H1 (cell line): ENCODE measurements at regions not wholly inside any gene's neighbourhood (a gene's known extent, or its start where the extent isn't known, plus 50 kb on each side); places are given as distances from the start of the nearest gene placed in this dataset.

Source experiments
- CTCF ChIA-PET: fragments of 300-600 bp; sonication (Branson Sonifier 250); formaldehyde crosslinking; loops from one replicate; lab custom pipeline; 2021; ENCODE audit not compliant: partially characterized antibody; lab: Charles Lee
- POLR2A ChIA-PET: fragments of 300-600 bp; sonication (Branson Sonifier 250); formaldehyde crosslinking; loops from one replicate; lab custom pipeline; 2021; ENCODE audit warnings: inconsistent platforms; ENCODE audit not compliant: partially characterized antibody; lab: Charles Lee
- DNase-seq, 2 experiments: peaks; one replicate each; pipeline versions ENCODE4 v3.0.0 to v3.0.0-alpha.2; 2010 to 2022; ENCODE audit warnings: low spot score in 2 of 2, low read depth in 1 of 2, mixed read lengths in 1 of 2
- FAIRE-seq: peaks from 2 replicates; lab custom pipeline; 2011; peaks lifted over from hg19 to GRCh38; lab: Jason Lieb, UNC
- H2AFZ ChIP-seq: 2 replicates; pipeline ENCODE4 v1.8.1; 2012; ENCODE audit warnings: low read length, inconsistent platforms
- H2AK5ac ChIP-seq: 2 replicates; pipeline ENCODE4 v1.6.1; 2013; ENCODE audit warnings: low read depth, low read length
- H2BK120ac ChIP-seq: replicated peaks from 2 replicates; pipeline ENCODE3; 2013; ENCODE audit warnings: low read depth, low read length, inconsistent platforms
- H2BK12ac ChIP-seq: 2 replicates; pipeline ENCODE4 v1.6.1; 2013; ENCODE audit warnings: low read depth, low read length
- H2BK15ac ChIP-seq: 2 replicates; pipeline ENCODE4 v1.6.1; 2013; ENCODE audit warnings: low read length
- H2BK20ac ChIP-seq: 2 replicates; pipeline ENCODE4 v1.6.1; 2013; ENCODE audit warnings: low read length
- H2BK5ac ChIP-seq: 2 replicates; pipeline ENCODE4 v1.6.1; 2013; ENCODE audit warnings: low read depth, low read length
- H3K14ac ChIP-seq: 2 replicates; pipeline ENCODE4 v1.6.1; 2013; ENCODE audit warnings: inconsistent platforms; ENCODE audit not compliant: insufficient read length
- H3K18ac ChIP-seq: 2 replicates; pipeline ENCODE4 v1.6.1; 2013; ENCODE audit warnings: low read length; ENCODE audit errors: extremely low read depth
- H3K23ac ChIP-seq: 2 replicates; pipeline ENCODE4 v1.6.1; 2013; ENCODE audit warnings: inconsistent platforms; ENCODE audit not compliant: insufficient read length
- H3K23me2 ChIP-seq: 2 replicates; pipeline ENCODE4 v1.6.1; 2013; ENCODE audit warnings: low read depth, low read length
- H3K27ac ChIP-seq: 2 replicates; pipeline ENCODE4 v1.6.1; 2011; ENCODE audit warnings: low read depth, low read length, inconsistent platforms
- H3K27me3 ChIP-seq, 4 experiments: replicated peaks in 1 of 4; 1 replicate in 1 of 4; 2 replicates in 3 of 4; pipeline versions ENCODE4 v1.6.1 to v1.8.1; 2011 to 2013; ENCODE audit warnings: low read length in 3 of 4, mild to moderate bottlenecking in 3 of 4, inconsistent platforms in 2 of 4, mixed read lengths in 2 of 4, moderate library complexity in 1 of 4; ENCODE audit not compliant: control insufficient read depth in 3 of 4, insufficient read depth in 3 of 4; ENCODE audit errors: extremely low read depth in 1 of 4
- H3K36me3 ChIP-seq, 4 experiments: 2 replicates each; pipeline versions ENCODE4 v1.6.1 to v1.8.1; 2011 to 2013; ENCODE audit warnings: mild to moderate bottlenecking in 4 of 4, low read length in 3 of 4, moderate library complexity in 2 of 4, control low read depth in 1 of 4, inconsistent platforms in 1 of 4; ENCODE audit not compliant: insufficient read depth in 4 of 4, control insufficient read depth in 2 of 4
- H3K4ac ChIP-seq: replicated peaks from 2 replicates; pipeline ENCODE3; 2013; ENCODE audit warnings: low read length, low read depth, mixed read lengths, inconsistent platforms; ENCODE audit not compliant: insufficient read length
- H3K4me1 ChIP-seq, 4 experiments: replicated peaks in 1 of 4; 1 replicate in 1 of 4; 2 replicates in 3 of 4; pipeline versions ENCODE4 v1.6.1 to v1.8.1; 2011 to 2013; ENCODE audit warnings: low read length in 3 of 4, inconsistent platforms in 2 of 4, mixed read lengths in 1 of 4; ENCODE audit not compliant: insufficient read depth in 4 of 4, control insufficient read depth in 3 of 4
- H3K4me2 ChIP-seq, 2 experiments: 2 replicates each; pipeline versions ENCODE4 v1.6.1 to v1.8.1; 2011 to 2013; ENCODE audit warnings: low read depth in 2 of 2, low read length in 2 of 2, control low read depth in 1 of 2, inconsistent platforms in 1 of 2, mild to moderate bottlenecking in 1 of 2; ENCODE audit not compliant: insufficient read depth in 1 of 2
- H3K4me3 ChIP-seq, 4 experiments: fragments of 200-600, 300-600 bp in 1 of 4; sonication (generic), shearing (Covaris generic), sonication (Bioruptor Twin) in 1 of 4; 2 replicates each; pipeline versions ENCODE4 v1.5.1 to v1.8.1; 2011 to 2016; ENCODE audit warnings: low read length in 4 of 4, low read depth in 3 of 4, control low read depth in 2 of 4, inconsistent platforms in 2 of 4, mild to moderate bottlenecking in 2 of 4, mixed read lengths in 1 of 4, moderate library complexity in 1 of 4; ENCODE audit not compliant: insufficient read depth in 2 of 4; ENCODE audit errors: extremely low read depth in 1 of 4
- H3K56ac ChIP-seq: replicated peaks from 2 replicates; pipeline ENCODE3; 2013; ENCODE audit warnings: low read depth, mild to moderate bottlenecking, mixed read lengths, low read length, inconsistent platforms; ENCODE audit not compliant: insufficient read length
- H3K79me1 ChIP-seq: 2 replicates; pipeline ENCODE4 v1.6.1; 2013; ENCODE audit warnings: low read depth, low read length, control low read depth
- H3K79me2 ChIP-seq, 2 experiments: 2 replicates each; pipeline versions ENCODE4 v1.6.1 to v1.8.1; 2012 to 2013; ENCODE audit warnings: low read length in 2 of 2, mild to moderate bottlenecking in 2 of 2, inconsistent platforms in 1 of 2; ENCODE audit not compliant: insufficient read depth in 2 of 2, control insufficient read depth in 1 of 2
- H3K9ac ChIP-seq, 4 experiments: replicated peaks in 1 of 4; 1 replicate in 1 of 4; 2 replicates in 3 of 4; pipeline versions ENCODE4 v1.6.1 to v1.8.1; 2011 to 2013; ENCODE audit warnings: low read depth in 3 of 4, low read length in 3 of 4, control low read depth in 2 of 4, mild to moderate bottlenecking in 2 of 4, moderate library complexity in 2 of 4, inconsistent platforms in 1 of 4; ENCODE audit errors: extremely low read depth in 1 of 4
- H3K9me3 ChIP-seq, 2 experiments: 2 replicates each; pipeline versions ENCODE4 v1.6.1 to v1.8.1; 2012 to 2013; ENCODE audit warnings: mild to moderate bottlenecking in 2 of 2, moderate library complexity in 2 of 2, control low read depth in 1 of 2, inconsistent platforms in 1 of 2, low read depth in 1 of 2, low read length in 1 of 2, mixed read lengths in 1 of 2; ENCODE audit not compliant: insufficient read depth in 2 of 2
- H4K20me1 ChIP-seq, 2 experiments: replicated peaks in 1 of 2; 2 replicates each; pipeline versions ENCODE3 to v1.8.1; 2011 to 2013; ENCODE audit warnings: inconsistent platforms in 2 of 2, low read length in 2 of 2, mild to moderate bottlenecking in 1 of 2; ENCODE audit not compliant: insufficient read depth in 2 of 2, control insufficient read depth in 1 of 2
- H4K5ac ChIP-seq: 2 replicates; pipeline ENCODE4 v1.6.1; 2013; ENCODE audit warnings: low read length, low read depth, mixed read lengths, inconsistent platforms; ENCODE audit not compliant: insufficient read length
- H4K8ac ChIP-seq: 2 replicates; pipeline ENCODE4 v1.8.0; 2013; ENCODE audit warnings: mild to moderate bottlenecking, moderate library complexity, low read length, inconsistent platforms; ENCODE audit not compliant: insufficient read depth; ENCODE audit errors: extremely low read depth
- H4K91ac ChIP-seq: replicated peaks from 2 replicates; pipeline ENCODE3; 2013; ENCODE audit warnings: low read length, mixed read lengths, inconsistent platforms; ENCODE audit not compliant: insufficient read length
- ATF3 ChIP-seq: IDR thresholded peaks from 2 replicates; pipeline ENCODE4 v1.6.1; 2011; ENCODE audit warnings: low read depth, mild to moderate bottlenecking, low read length; ENCODE audit not compliant: insufficient read depth
- CBX5 ChIP-seq: fragments of 300-800, 300-1000 bp; sonication (generic); IDR thresholded peaks from 2 replicates; pipeline ENCODE4 v1.7.1; 2016; ENCODE audit warnings: antibody characterized with exemption, low read length, low read depth
- CEBPB ChIP-seq: IDR thresholded peaks from 2 replicates; pipeline ENCODE4 v1.6.1; 2012; ENCODE audit warnings: low read depth, low read length
- CREB1 ChIP-seq: IDR thresholded peaks from 2 replicates; pipeline ENCODE4 v1.6.1; 2012; ENCODE audit warnings: inconsistent platforms
- CTBP2 ChIP-seq: IDR thresholded peaks from 2 replicates; pipeline ENCODE4 v1.7.0; 2011; ENCODE audit warnings: borderline replicate concordance, mild to moderate bottlenecking, moderate library complexity, mixed read lengths, low read length; ENCODE audit not compliant: insufficient read depth, insufficient read length
- HDAC2 ChIP-seq, 2 experiments: fragments of 300-600 bp in 1 of 2; sonication (generic) in 1 of 2; IDR thresholded peaks; 2 replicates each; pipeline ENCODE4 v1.6.1; 2011 to 2012; ENCODE audit warnings: low read depth in 2 of 2, low read length in 2 of 2, mild to moderate bottlenecking in 2 of 2, moderate library complexity in 2 of 2, borderline replicate concordance in 1 of 2, inconsistent platforms in 1 of 2
- SIRT6 ChIP-seq: IDR thresholded peaks from one replicate; pipeline ENCODE4 v1.7.1; 2012; ENCODE audit warnings: low read length, inconsistent platforms
- SP1 ChIP-seq: IDR thresholded peaks from 2 replicates; pipeline ENCODE4 v1.6.1; 2011; ENCODE audit warnings: low read depth, low read length
- USF2 ChIP-seq: IDR thresholded peaks from 2 replicates; pipeline ENCODE4 v1.6.1; 2011; ENCODE audit warnings: low read length, improper control_type of control experiment
- WGBS, 2 experiments: shearing (Covaris generic) in 1 of 2; methylation state at CpG; one replicate each; pipeline versions ENCODE4 v1.1.6 to v1.1.7; 2013 to 2015; ENCODE audit warnings: low lambda C conversion rate in 2 of 2, mixed read lengths in 2 of 2, inconsistent platforms in 1 of 2, low coverage in 1 of 2, missing lambda C conversion rate in 1 of 2; ENCODE audit not compliant: insufficient replicate concordance in 2 of 2, insufficient coverage in 1 of 2, insufficient read length in 1 of 2; ENCODE audit errors: extremely low coverage in 1 of 2, missing lambda C conversion rate in 1 of 2; 5-methylcytosine and 5-hydroxymethylcytosine counted together
- TF ChIP-seq, protein P1 (sequence below), 3 experiments: IDR thresholded peaks; 1 replicate in 2 of 3; 2 replicates in 1 of 3; pipeline versions ENCODE4 v1.5.1 to v1.6.1; 2011; ENCODE audit warnings: low read length in 3 of 3, mild to moderate bottlenecking in 3 of 3, inconsistent platforms in 2 of 3, low read depth in 1 of 3, moderate library complexity in 1 of 3; ENCODE audit not compliant: insufficient read depth in 1 of 3; ENCODE audit errors: control extremely low read depth in 1 of 3

GRCh38 chr11:70861559-70861958 is 390.8 kb downstream of the SHANK2 start:
- peaks cover 0 to 3% (median 2%) of the 10 kb centered on the region in 4 experiments; a peak in 3 of 7 replicates for H3K4me1 ChIP-seq
- H3K27ac ChIP-seq: no peak overlapping the region
- no peaks in the 10 kb centered on the region for H3K9me3 ChIP-seq
- H3K23ac ChIP-seq: no peak overlapping the region
- no peak overlapping the region for H2BK15ac ChIP-seq
- no peak overlapping the region for H3K4me3 ChIP-seq
- no peak overlapping the region for H3K18ac ChIP-seq
- no peak overlapping the region for H2BK120ac ChIP-seq
- H3K36me3 ChIP-seq: no peaks in the 10 kb centered on the region
- no peaks in the 10 kb centered on the region for H3K79me1 ChIP-seq
- no peak overlapping the region for H4K5ac ChIP-seq
- DNase-seq (no peak), FAIRE-seq (no peak)
- H3K23me2 ChIP-seq: peaks cover 5% of the 10 kb centered on the region; the same call in 1 of the 2 replicates
- no peak overlapping the region for H2AFZ ChIP-seq
- no peak overlapping the region for H4K8ac ChIP-seq
- H2AK5ac ChIP-seq: no peak overlapping the region
- 82% methylated on average over 2 of the region's 2 CpGs; no CpG with 5 or more reads in 1 of the 2 experiments for whole genome bisulfite sequencing, 2 experiments
- H3K56ac ChIP-seq: no peak overlapping the region
- H2BK12ac ChIP-seq: no peak overlapping the region
- no peaks in the 10 kb centered on the region for H3K27me3 ChIP-seq
- H3K9ac ChIP-seq: no peak overlapping the region
- no peak overlapping the region for H2BK5ac ChIP-seq
- H3K14ac ChIP-seq: no peak overlapping the region
- H4K91ac ChIP-seq: no peak overlapping the region
- ChIA-PET CTCF (interaction anchor here (0.8 to 2.2 kb wide), 11 partner anchors 10 to 564 kb away, joined by 3 to 7 read pairs (median 4); no protein-coding TSS in a partner anchor), POLR2A (interaction anchor here (0.7 to 1.4 kb wide), 2 partner anchors 27 to 659 kb away, joined by 3 to 6 read pairs; no protein-coding TSS in a partner anchor)
- no peak overlapping the region for H3K4ac ChIP-seq
- peaks cover 0 to 8% of the 10 kb centered on the region in 2 experiments for H4K20me1 ChIP-seq
- no peaks in the 10 kb centered on the region for H3K79me2 ChIP-seq
- H3K4me2 ChIP-seq: no peak overlapping the region
- H2BK20ac ChIP-seq: no peak overlapping the region
- TF ChIP-seq SIRT6 (no peak), CTBP2 (no peak), USF2 (no peak), CBX5 (no peak), CREB1 (no peak), CEBPB (no peak), SP1 (no peak), ATF3 (no peak), HDAC2 (IDR thresholded peaks at IDR 0.05; ENCODE audit: borderline replicate concordance in 1 of 2, low read depth in 2 of 2, low read length in 2 of 2) (no peak)
- TF ChIP-seq, protein P1, sequence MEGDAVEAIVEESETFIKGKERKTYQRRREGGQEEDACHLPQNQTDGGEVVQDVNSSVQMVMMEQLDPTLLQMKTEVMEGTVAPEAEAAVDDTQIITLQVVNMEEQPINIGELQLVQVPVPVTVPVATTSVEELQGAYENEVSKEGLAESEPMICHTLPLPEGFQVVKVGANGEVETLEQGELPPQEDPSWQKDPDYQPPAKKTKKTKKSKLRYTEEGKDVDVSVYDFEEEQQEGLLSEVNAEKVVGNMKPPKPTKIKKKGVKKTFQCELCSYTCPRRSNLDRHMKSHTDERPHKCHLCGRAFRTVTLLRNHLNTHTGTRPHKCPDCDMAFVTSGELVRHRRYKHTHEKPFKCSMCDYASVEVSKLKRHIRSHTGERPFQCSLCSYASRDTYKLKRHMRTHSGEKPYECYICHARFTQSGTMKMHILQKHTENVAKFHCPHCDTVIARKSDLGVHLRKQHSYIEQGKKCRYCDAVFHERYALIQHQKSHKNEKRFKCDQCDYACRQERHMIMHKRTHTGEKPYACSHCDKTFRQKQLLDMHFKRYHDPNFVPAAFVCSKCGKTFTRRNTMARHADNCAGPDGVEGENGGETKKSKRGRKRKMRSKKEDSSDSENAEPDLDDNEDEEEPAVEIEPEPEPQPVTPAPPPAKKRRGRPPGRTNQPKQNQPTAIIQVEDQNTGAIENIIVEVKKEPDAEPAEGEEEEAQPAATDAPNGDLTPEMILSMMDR (IDR thresholded peaks at IDR 0.05; ENCODE audit: control extremely low read depth in 1 of 3, insufficient read depth in 1 of 3, low read depth in 1 of 3, low read length in 3 of 3): no peak
